HG02970 (cell line): ENCODE measurements at regions not wholly inside any gene's neighbourhood (a gene's known extent, or its start where the extent isn't known, plus 50 kb on each side); places are given as distances from the start of the nearest gene placed in this dataset.
A peak's percentile ranks its signal among the peaks of the same experiment; 100 is the strongest.

ENCODE experiments used
- ATAC-seq: cut with Tn5 transposase; IDR thresholded peaks from one replicate; pipeline ENCODE4 v1.9.1; 2021; ENCODE audit warnings: mild to moderate bottlenecking, moderate library complexity, moderate number of reproducible peaks; ENCODE audit not compliant: unreplicated experiment, low FRiP score

GRCh38 chr14:49994951-49995561 is 102.2 kb downstream of the ARF6 start:
- ATAC-seq, result no peak

- no peak for ATAC-seq
Observed at GRCh38 chr14:49997991-49998390, 105.1 kb downstream of the ARF6 start.

- ATAC-seq, result no peak
Observed at GRCh38 chr14:49999146-49999761, 106.4 kb downstream of the ARF6 start.

GRCh38 chr14:49999826-50000379 is 107.0 kb downstream of the ARF6 start:
- no peak for ATAC-seq

- ATAC-seq, result no peak
Observed at GRCh38 chr14:50000380-50001150, 107.7 kb downstream of the ARF6 start.

GRCh38 chr14:50001151-50001998 is 108.5 kb downstream of the ARF6 start:
- no peak for ATAC-seq

- no peak for ATAC-seq
Observed at GRCh38 chr14:50001999-50002925, 109.4 kb downstream of the ARF6 start.

GRCh38 chr14:50002926-50003212 is 110.0 kb downstream of the ARF6 start:
- no peak for ATAC-seq

GRCh38 chr14:50003213-50004021 is 110.5 kb downstream of the ARF6 start:
- ATAC-seq, result peak; percentile 39

- no peak for ATAC-seq
Observed at GRCh38 chr14:50006141-50006540, 110.2 kb downstream of the VCPKMT start.

- ATAC-seq, result no peak
Observed at GRCh38 chr14:50007123-50007903, 109.1 kb downstream of the VCPKMT start.

GRCh38 chr14:50008562-50008961 is 107.8 kb downstream of the VCPKMT start:
- ATAC-seq, result no peak

- no peak for ATAC-seq
Observed at GRCh38 chr14:50008974-50009373, 107.4 kb downstream of the VCPKMT start.

GRCh38 chr14:50010752-50011151 is 105.6 kb downstream of the VCPKMT start:
- ATAC-seq, result no peak

- ATAC-seq, result no peak
Observed at GRCh38 chr14:50011242-50011641, 105.1 kb downstream of the VCPKMT start.

GRCh38 chr14:50012644-50013043 is 103.7 kb downstream of the VCPKMT start:
- ATAC-seq, result no peak

GRCh38 chr14:50013198-50013918 is 103.0 kb downstream of the VCPKMT start:
- no peak for ATAC-seq
